GM12878 (cell line): ENCODE measurements at regions not wholly inside any gene's neighbourhood (a gene's known extent, or its start where the extent isn't known, plus 50 kb on each side); places are given as distances from the start of the nearest gene placed in this dataset.

Experiments used
- ATAC-seq: fragments of 200-7000 bp; cut with Tn5 transposase; 3 replicates; pipeline ENCODE4 v1.9.1; 2020; ENCODE audit warnings: mild to moderate bottlenecking, moderate library complexity
- BruUV-seq: library from RNA; stranded (reverse); fragments of 400-500 nt; replicated peaks from 2 replicates; lab custom pipeline; 2021; lab: Mats Ljungman, UMichigan
- CTCF ChIA-PET: fragments of 300-600 bp; sonication (Branson Sonifier 250); formaldehyde crosslinking; extraction: SDS; loops from one replicate; lab custom pipeline; 2021; ENCODE audit warnings: inconsistent platforms; lab: Yijun Ruan, JAX
- POLR2A ChIA-PET: fragments of 350-600 bp; formaldehyde crosslinking; extraction: SDS; loops from one replicate; lab custom pipeline; 2021; ENCODE audit warnings: inconsistent platforms; lab: Charles Lee
- RAD21 ChIA-PET: fragments of 300-600 bp; sonication (Branson Sonifier 250); formaldehyde crosslinking; loops from one replicate; lab custom pipeline; 2023; ENCODE audit warnings: antibody characterized with exemption; ENCODE audit not compliant: unreplicated experiment; lab: Charles Lee
- SMC1A ChIA-PET: fragments of 300-600 bp; sonication (Branson Sonifier 250); formaldehyde crosslinking; loops from one replicate; lab custom pipeline; 2023; ENCODE audit not compliant: unreplicated experiment, uncharacterized antibody; lab: Charles Lee
- DNase-seq: peaks from one replicate; pipeline ENCODE4 v3.0.0-alpha.2; 2011; ENCODE audit warnings: low read depth, low spot score
- FAIRE-seq: peaks from 3 replicates; lab custom pipeline; 2011; peaks lifted over from hg19 to GRCh38; lab: Jason Lieb, UNC
- H2AFZ ChIP-seq: 2 replicates; pipeline ENCODE4 v1.6.0; 2011; ENCODE audit warnings: low read depth, low read length, control low read depth; ENCODE audit not compliant: control insufficient read depth
- H3K27ac ChIP-seq: 2 replicates; pipeline ENCODE4 v1.5.1; 2011; ENCODE audit warnings: control low read depth; ENCODE audit not compliant: control insufficient read depth, insufficient read depth
- H3K27me3 ChIP-seq, 2 experiments: replicated peaks in 1 of 2; 2 replicates each; pipeline versions ENCODE4 v1.6.0 to v1.6.1; 2011; ENCODE audit warnings: low read length in 1 of 2; ENCODE audit not compliant: control insufficient read depth in 2 of 2, insufficient read depth in 2 of 2
- H3K36me3 ChIP-seq, 2 experiments: 2 replicates each; pipeline ENCODE4 v1.5.1; 2011; ENCODE audit warnings: low read length in 1 of 2; ENCODE audit not compliant: control insufficient read depth in 2 of 2, insufficient read depth in 2 of 2
- H3K4me1 ChIP-seq: 2 replicates; pipeline ENCODE4 v1.6.1; 2011; ENCODE audit warnings: mild to moderate bottlenecking, low read length, moderate library complexity, mixed read lengths; ENCODE audit not compliant: control insufficient read depth, insufficient read depth
- H3K4me2 ChIP-seq: 2 replicates; pipeline ENCODE4 v1.6.0; 2011; ENCODE audit warnings: control low read depth; ENCODE audit not compliant: control insufficient read depth, insufficient read depth
- H3K4me3 ChIP-seq: fragments of 200-600 bp; sonication (generic); 2 replicates; pipeline ENCODE4 v1.5.1; 2016
- H3K79me2 ChIP-seq: 2 replicates; pipeline ENCODE4 v1.6.0; 2011; ENCODE audit warnings: low read length; ENCODE audit not compliant: control insufficient read depth, insufficient read depth
- H3K9ac ChIP-seq: 2 replicates; pipeline ENCODE4 v1.8.0; 2011; ENCODE audit warnings: low read length, control low read depth, mixed read lengths; ENCODE audit not compliant: control insufficient read depth, insufficient read depth
- H3K9me3 ChIP-seq: replicated peaks from 3 replicates; pipeline ENCODE4 v1.5.1; 2011; ENCODE audit warnings: mild to moderate bottlenecking, low read length; ENCODE audit not compliant: control insufficient read depth, insufficient read depth
- H4K20me1 ChIP-seq: 2 replicates; pipeline ENCODE4 v1.6.0; 2011; ENCODE audit not compliant: control insufficient read depth, insufficient read depth
- CHD1 ChIP-seq: IDR thresholded peaks from 2 replicates; pipeline ENCODE4 v1.6.1; 2012; ENCODE audit warnings: low read depth, low read length, improper control_type of control experiment
- CHD2 ChIP-seq: IDR thresholded peaks from 2 replicates; pipeline ENCODE4 v1.6.1; 2011; ENCODE audit warnings: low read depth, low read length, improper control_type of control experiment, borderline replicate concordance
- EED ChIP-seq: sonication (generic); IDR thresholded peaks from 2 replicates; pipeline ENCODE4 v1.6.1; 2016; ENCODE audit warnings: antibody characterized with exemption, low read depth
- JUND ChIP-seq: IDR thresholded peaks from 2 replicates; pipeline ENCODE4 v1.6.1; 2012; ENCODE audit warnings: low read depth, mild to moderate bottlenecking, low read length, improper control_type of control experiment, moderate library complexity
- PML ChIP-seq: IDR thresholded peaks from 2 replicates; pipeline ENCODE4 v1.6.1; 2012; ENCODE audit warnings: low read length, inconsistent platforms
- SIX5 ChIP-seq: IDR thresholded peaks from 2 replicates; pipeline ENCODE4 v1.6.1; 2011; ENCODE audit warnings: mild to moderate bottlenecking, low read depth, low read length, moderate library complexity; ENCODE audit not compliant: severe bottlenecking
- SP1 ChIP-seq: IDR thresholded peaks from one replicate; pipeline ENCODE4 v1.6.1; 2011; ENCODE audit warnings: low read depth, low read length
- STAT3 ChIP-seq: IDR thresholded peaks from 2 replicates; pipeline ENCODE4 v1.6.1; 2011; ENCODE audit warnings: low read depth, low read length, improper control_type of control experiment
- USF2 ChIP-seq: IDR thresholded peaks from 2 replicates; pipeline ENCODE4 v1.6.1; 2011; ENCODE audit warnings: low read depth, low read length, improper control_type of control experiment, borderline replicate concordance
- YBX1 ChIP-seq: fragments of 450-650 bp; IDR thresholded peaks from 2 replicates; pipeline ENCODE4 v1.6.1; 2016; ENCODE audit warnings: antibody characterized with exemption
- ZNF217 ChIP-seq: fragments of 450-650 bp; IDR thresholded peaks from 2 replicates; pipeline ENCODE4 v1.6.1; 2017; ENCODE audit warnings: antibody characterized with exemption, mild to moderate bottlenecking
- ZNF384 ChIP-seq: IDR thresholded peaks from 2 replicates; pipeline ENCODE4 v1.6.1; 2012; ENCODE audit warnings: low read depth, mild to moderate bottlenecking, low read length, improper control_type of control experiment, borderline replicate concordance
- WGBS: methylation state at CpG from one replicate; pipeline ENCODE4 v1.1.6; 2016; ENCODE audit warnings: low lambda C conversion rate; ENCODE audit not compliant: insufficient replicate concordance, insufficient coverage; ENCODE audit errors: missing lambda C conversion rate; 5-methylcytosine and 5-hydroxymethylcytosine counted together
- in situ Hi-C: fragments of 300-500 bp; cut with MboI; formaldehyde crosslinking; loops from 9 replicates; pipeline ENCODE4 v1.14.3; 2018; ENCODE audit warnings: mixed read lengths
- intact Hi-C: fragments of 100-400 bp; cut with micrococcal nuclease; formaldehyde crosslinking; loops from one replicate; pipeline ENCODE4 v1.14.2; 2022; ENCODE audit not compliant: unreplicated experiment

- intact Hi-C loops (no loop called here), in situ Hi-C loops (no loop called here)
- SMC1A ChIA-PET, result no interaction called here
- Histone ChIP-seq H3K36me3 (no peaks in the 10 kb centered on the region), H3K9me3 (no peaks in the 10 kb centered on the region), H3K4me3 (no peak overlapping the region), H4K20me1 (no peaks in the 10 kb centered on the region), H3K27me3 (no peaks in the 10 kb centered on the region), H3K4me1 (no peaks in the 10 kb centered on the region), H3K4me2 (no peak overlapping the region), H2AFZ (no peak overlapping the region), H3K9ac (no peak overlapping the region), H3K79me2 (no peaks in the 10 kb centered on the region), H3K27ac (no peak overlapping the region)
- FAIRE-seq (no peak), DNase-seq (no peak), ATAC-seq (no peak)
- RAD21 ChIA-PET, result no interaction called here
- POLR2A ChIA-PET, result no interaction called here
- WGBS, result 39% methylated on average over 2 of the region's 2 CpGs
- TF ChIP-seq SIX5 (no peak), CHD2 (no peak), SP1 (no peak), JUND (no peak), PML (no peak), ZNF384 (no peak), EED (no peak), CHD1 (no peak), USF2 (no peak), ZNF217 (no peak), STAT3 (no peak), YBX1 (no peak)
- no TSS peak for BruUV-seq
- CTCF ChIA-PET, result no interaction called here
Measured at GRCh38 chr13:107348925-107349324, 781.0 kb upstream of the ARGLU1 start.
